GM12878 (cell line): ENCODE measurements at regions not wholly inside any gene's neighbourhood (a gene's known extent, or its start where the extent isn't known, plus 50 kb on each side); places are given as distances from the start of the nearest gene placed in this dataset.

ENCODE experiments used
- ATAC-seq: fragments of 200-7000 bp; cut with Tn5 transposase; 3 replicates; pipeline ENCODE4 v1.9.1; 2020; ENCODE audit warnings: mild to moderate bottlenecking, moderate library complexity
- BruUV-seq: library from RNA; stranded (reverse); fragments of 400-500 nt; replicated peaks from 2 replicates; lab custom pipeline; 2021; lab: Mats Ljungman, UMichigan
- CTCF ChIA-PET: fragments of 300-600 bp; sonication (Branson Sonifier 250); formaldehyde crosslinking; extraction: SDS; loops from one replicate; lab custom pipeline; 2021; ENCODE audit warnings: inconsistent platforms; lab: Yijun Ruan, JAX
- POLR2A ChIA-PET: fragments of 350-600 bp; formaldehyde crosslinking; extraction: SDS; loops from one replicate; lab custom pipeline; 2021; ENCODE audit warnings: inconsistent platforms; lab: Charles Lee
- RAD21 ChIA-PET: fragments of 300-600 bp; sonication (Branson Sonifier 250); formaldehyde crosslinking; loops from one replicate; lab custom pipeline; 2023; ENCODE audit warnings: antibody characterized with exemption; ENCODE audit not compliant: unreplicated experiment; lab: Charles Lee
- SMC1A ChIA-PET: fragments of 300-600 bp; sonication (Branson Sonifier 250); formaldehyde crosslinking; loops from one replicate; lab custom pipeline; 2023; ENCODE audit not compliant: unreplicated experiment, uncharacterized antibody; lab: Charles Lee
- DNase-seq: peaks from one replicate; pipeline ENCODE4 v3.0.0-alpha.2; 2011; ENCODE audit warnings: low read depth, low spot score
- FAIRE-seq: peaks from 3 replicates; lab custom pipeline; 2011; peaks lifted over from hg19 to GRCh38; lab: Jason Lieb, UNC
- H2AFZ ChIP-seq: 2 replicates; pipeline ENCODE4 v1.6.0; 2011; ENCODE audit warnings: low read depth, low read length, control low read depth; ENCODE audit not compliant: control insufficient read depth
- H3K27ac ChIP-seq: 2 replicates; pipeline ENCODE4 v1.5.1; 2011; ENCODE audit warnings: control low read depth; ENCODE audit not compliant: control insufficient read depth, insufficient read depth
- H3K27me3 ChIP-seq, 2 experiments: replicated peaks in 1 of 2; 2 replicates each; pipeline versions ENCODE4 v1.6.0 to v1.6.1; 2011; ENCODE audit warnings: low read length in 1 of 2; ENCODE audit not compliant: control insufficient read depth in 2 of 2, insufficient read depth in 2 of 2
- H3K36me3 ChIP-seq, 2 experiments: 2 replicates each; pipeline ENCODE4 v1.5.1; 2011; ENCODE audit warnings: low read length in 1 of 2; ENCODE audit not compliant: control insufficient read depth in 2 of 2, insufficient read depth in 2 of 2
- H3K4me1 ChIP-seq: 2 replicates; pipeline ENCODE4 v1.6.1; 2011; ENCODE audit warnings: mild to moderate bottlenecking, low read length, moderate library complexity, mixed read lengths; ENCODE audit not compliant: control insufficient read depth, insufficient read depth
- H3K4me2 ChIP-seq: 2 replicates; pipeline ENCODE4 v1.6.0; 2011; ENCODE audit warnings: control low read depth; ENCODE audit not compliant: control insufficient read depth, insufficient read depth
- H3K4me3 ChIP-seq: fragments of 200-600 bp; sonication (generic); 2 replicates; pipeline ENCODE4 v1.5.1; 2016
- H3K79me2 ChIP-seq: 2 replicates; pipeline ENCODE4 v1.6.0; 2011; ENCODE audit warnings: low read length; ENCODE audit not compliant: control insufficient read depth, insufficient read depth
- H3K9ac ChIP-seq: 2 replicates; pipeline ENCODE4 v1.8.0; 2011; ENCODE audit warnings: low read length, control low read depth, mixed read lengths; ENCODE audit not compliant: control insufficient read depth, insufficient read depth
- H3K9me3 ChIP-seq: replicated peaks from 3 replicates; pipeline ENCODE4 v1.5.1; 2011; ENCODE audit warnings: mild to moderate bottlenecking, low read length; ENCODE audit not compliant: control insufficient read depth, insufficient read depth
- H4K20me1 ChIP-seq: 2 replicates; pipeline ENCODE4 v1.6.0; 2011; ENCODE audit not compliant: control insufficient read depth, insufficient read depth
- ATF2 ChIP-seq: IDR thresholded peaks from 2 replicates; pipeline ENCODE4 v1.6.1; 2012; ENCODE audit warnings: low read length, inconsistent platforms
- BMI1 ChIP-seq: fragments of 450-650 bp; IDR thresholded peaks from 2 replicates; pipeline ENCODE4 v1.6.1; 2016; ENCODE audit warnings: mild to moderate bottlenecking, moderate library complexity, borderline replicate concordance
- ESRRA ChIP-seq: IDR thresholded peaks from 2 replicates; pipeline ENCODE4 v1.6.1; 2012; ENCODE audit warnings: mild to moderate bottlenecking, low read length, improper control_type of control experiment
- ETV6 ChIP-seq, 2 experiments: fragments of 450-650 bp in 1 of 2; IDR thresholded peaks in 1 of 2; conservative IDR thresholded peaks in 1 of 2; 2 replicates each; pipeline ENCODE4 v1.6.1; 2014; ENCODE audit warnings: antibody characterized with exemption in 1 of 2, borderline replicate concordance in 1 of 2, low read depth in 1 of 2, mild to moderate bottlenecking in 1 of 2, moderate library complexity in 1 of 2
- HDGF ChIP-seq: fragments of 450-650 bp; IDR thresholded peaks from 2 replicates; pipeline ENCODE4 v1.6.1; 2016; ENCODE audit warnings: antibody characterized with exemption
- IKZF2 ChIP-seq, 2 experiments: fragments of 450-650 bp; IDR thresholded peaks; 2 replicates each; pipeline ENCODE4 v1.6.1; 2017; ENCODE audit warnings: mild to moderate bottlenecking in 2 of 2, moderate library complexity in 2 of 2
- IRF3 ChIP-seq: fragments of 450-650 bp; IDR thresholded peaks from 2 replicates; pipeline ENCODE4 v1.6.1; 2014; ENCODE audit warnings: mild to moderate bottlenecking
- MXI1 ChIP-seq: fragments of 150-350 bp; IDR thresholded peaks from 2 replicates; pipeline ENCODE4 v1.6.1; 2011; ENCODE audit warnings: low read depth, mild to moderate bottlenecking, inconsistent platforms, low read length, improper control_type of control experiment
- SIX5 ChIP-seq: IDR thresholded peaks from 2 replicates; pipeline ENCODE4 v1.6.1; 2011; ENCODE audit warnings: mild to moderate bottlenecking, low read depth, low read length, moderate library complexity; ENCODE audit not compliant: severe bottlenecking
- STAT3 ChIP-seq: IDR thresholded peaks from 2 replicates; pipeline ENCODE4 v1.6.1; 2011; ENCODE audit warnings: low read depth, low read length, improper control_type of control experiment
- SUZ12 ChIP-seq: fragments of 200-600 bp; sonication (generic); IDR thresholded peaks from one replicate; pipeline ENCODE4 v1.6.1; 2018; ENCODE audit warnings: antibody characterized with exemption, mild to moderate bottlenecking; ENCODE audit not compliant: unreplicated experiment
- ZBTB33 ChIP-seq: fragments of 450-650 bp; IDR thresholded peaks from 2 replicates; pipeline ENCODE4 v1.6.1; 2017; ENCODE audit warnings: mild to moderate bottlenecking
- ZNF24 ChIP-seq: fragments of 450-650 bp; IDR thresholded peaks from 2 replicates; pipeline ENCODE4 v1.6.1; 2017; ENCODE audit warnings: antibody characterized with exemption, mild to moderate bottlenecking
- WGBS: methylation state at CpG from one replicate; pipeline ENCODE4 v1.1.6; 2016; ENCODE audit warnings: low lambda C conversion rate; ENCODE audit not compliant: insufficient replicate concordance, insufficient coverage; ENCODE audit errors: missing lambda C conversion rate; 5-methylcytosine and 5-hydroxymethylcytosine counted together
- in situ Hi-C: fragments of 300-500 bp; cut with MboI; formaldehyde crosslinking; loops from 9 replicates; pipeline ENCODE4 v1.14.3; 2018; ENCODE audit warnings: mixed read lengths
- intact Hi-C: fragments of 100-400 bp; cut with micrococcal nuclease; formaldehyde crosslinking; loops from one replicate; pipeline ENCODE4 v1.14.2; 2022; ENCODE audit not compliant: unreplicated experiment

- ChIA-PET CTCF (interaction anchor here (1.3 to 1.6 kb wide), 2 partner anchors 8 to 9 kb away, joined by 4 to 6 read pairs; no protein-coding TSS in a partner anchor), POLR2A (interaction anchor here (0.6 kb wide), 1 partner anchor 1208 kb away, joined by 3 read pairs; no protein-coding TSS in a partner anchor), SMC1A (no interaction called here)
- intact Hi-C loops: no loop called here
- WGBS: 31% methylated on average over 2 of the region's 2 CpGs
- H3K4me1 ChIP-seq: no peaks in the 10 kb centered on the region
- H3K9ac ChIP-seq: no peak overlapping the region
- H3K27ac ChIP-seq: no peak overlapping the region
- no peaks in the 10 kb centered on the region for H3K36me3 ChIP-seq
- no peaks in the 10 kb centered on the region for H3K27me3 ChIP-seq
- no peaks in the 10 kb centered on the region for H4K20me1 ChIP-seq
- no peak overlapping the region for H2AFZ ChIP-seq
- DNase-seq (no peak), ATAC-seq (no peak)
- no TSS peak for BruUV-seq
- no peak for TF ChIP-seq IRF3
- no peak for TF ChIP-seq HDGF
- no peak for TF ChIP-seq ZNF24
- no peak for TF ChIP-seq SUZ12
- TF ChIP-seq ETV6 (conservative IDR thresholded peaks at IDR 0.05 in 1 of 2, IDR thresholded peaks at IDR 0.05 in 1 of 2; ENCODE audit: borderline replicate concordance in 1 of 2, low read depth in 1 of 2): no peak
- TF ChIP-seq ESRRA: no peak
- TF ChIP-seq, all 136 proteins: peak for 0
- H3K79me2 ChIP-seq: no peaks in the 10 kb centered on the region
- no peak overlapping the region for H3K4me2 ChIP-seq
- in situ Hi-C loops: loop anchor here (5.0 kb wide), 1 partner anchor 593 kb away; no protein-coding TSS in a partner anchor
- H3K4me3 ChIP-seq: no peak overlapping the region
- no peaks in the 10 kb centered on the region for H3K9me3 ChIP-seq
- no peak for FAIRE-seq
- RAD21 ChIA-PET: interaction anchor here (1.1 kb wide), 1 partner anchor 576 kb away, joined by 3 read pairs; no protein-coding TSS in a partner anchor
Observed at GRCh38 chr20:39865446-39865845, 823.6 kb downstream of the MAFB start.

- Histone ChIP-seq H4K20me1 (no peaks in the 10 kb centered on the region), H3K4me2 (no peak overlapping the region), H3K27me3 (no peaks in the 10 kb centered on the region), H3K27ac (no peak overlapping the region), H3K4me1 (no peaks in the 10 kb centered on the region), H3K4me3 (no peak overlapping the region), H3K9ac (no peak overlapping the region), H3K79me2 (no peaks in the 10 kb centered on the region), H3K9me3 (no peaks in the 10 kb centered on the region), H3K36me3 (no peaks in the 10 kb centered on the region), H2AFZ (no peak overlapping the region)
- ChIA-PET RAD21 (no interaction called here), SMC1A (interaction anchor here (1.7 to 2.4 kb wide), 2 partner anchors 11 to 33 kb away, joined by 6 to 7 read pairs; no protein-coding TSS in a partner anchor), POLR2A (no interaction called here), CTCF (interaction anchor here (0.5 to 2.6 kb wide), 3 partner anchors 11 to 189 kb away, joined by 3 to 13 read pairs (median 3); no protein-coding TSS in a partner anchor)
- no peak for FAIRE-seq
- TF ChIP-seq IKZF2 (IDR thresholded peaks at IDR 0.05) (no peak), SIX5 (no peak), BMI1 (no peak), STAT3 (no peak), MXI1 (no peak), ATF2 (no peak), ZBTB33 (no peak)
- intact Hi-C loops (no loop called here), in situ Hi-C loops (no loop called here)
- ATAC-seq: no peak
- WGBS: 0% methylated on average over 4 of the region's 4 CpGs
- DNase-seq: no peak
- no TSS peak for BruUV-seq
Observed at GRCh38 chr20:39862470-39862891, 826.6 kb downstream of the MAFB start.
